ENCODE measurements at regions not wholly inside any gene's neighbourhood (a gene's known extent, or its start where the extent isn't known, plus 50 kb on each side); places are given as distances from the start of the nearest gene placed in this dataset.
A peak's percentile ranks its signal among the peaks of the same experiment; 100 is the strongest.

DNA sequence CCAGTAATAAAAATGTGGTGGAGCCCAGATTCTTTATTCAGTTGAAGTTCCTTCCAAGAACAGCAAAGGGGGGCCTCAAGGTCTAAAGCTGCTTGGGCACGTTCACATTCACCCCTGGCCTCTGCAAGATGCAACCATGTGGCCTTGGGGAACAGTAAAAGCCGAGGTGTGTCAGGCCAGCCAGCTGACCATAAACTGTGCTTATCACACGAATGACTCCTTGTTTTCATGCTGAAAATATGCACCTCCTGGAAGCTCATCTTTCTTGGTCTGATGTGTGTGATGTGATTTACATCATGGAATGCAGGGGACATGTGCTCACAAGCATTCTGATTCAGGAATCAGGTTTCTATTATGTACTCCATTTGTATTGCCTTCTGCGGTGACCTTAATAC, 211.6 kb upstream of the MARCKS start:
- H3K4me3 ChIP-seq (ENCODE audit: low read depth, low read length): no peak overlapping the region
- TF ChIP-seq, protein P1, sequence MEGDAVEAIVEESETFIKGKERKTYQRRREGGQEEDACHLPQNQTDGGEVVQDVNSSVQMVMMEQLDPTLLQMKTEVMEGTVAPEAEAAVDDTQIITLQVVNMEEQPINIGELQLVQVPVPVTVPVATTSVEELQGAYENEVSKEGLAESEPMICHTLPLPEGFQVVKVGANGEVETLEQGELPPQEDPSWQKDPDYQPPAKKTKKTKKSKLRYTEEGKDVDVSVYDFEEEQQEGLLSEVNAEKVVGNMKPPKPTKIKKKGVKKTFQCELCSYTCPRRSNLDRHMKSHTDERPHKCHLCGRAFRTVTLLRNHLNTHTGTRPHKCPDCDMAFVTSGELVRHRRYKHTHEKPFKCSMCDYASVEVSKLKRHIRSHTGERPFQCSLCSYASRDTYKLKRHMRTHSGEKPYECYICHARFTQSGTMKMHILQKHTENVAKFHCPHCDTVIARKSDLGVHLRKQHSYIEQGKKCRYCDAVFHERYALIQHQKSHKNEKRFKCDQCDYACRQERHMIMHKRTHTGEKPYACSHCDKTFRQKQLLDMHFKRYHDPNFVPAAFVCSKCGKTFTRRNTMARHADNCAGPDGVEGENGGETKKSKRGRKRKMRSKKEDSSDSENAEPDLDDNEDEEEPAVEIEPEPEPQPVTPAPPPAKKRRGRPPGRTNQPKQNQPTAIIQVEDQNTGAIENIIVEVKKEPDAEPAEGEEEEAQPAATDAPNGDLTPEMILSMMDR (conservative IDR thresholded peaks at IDR 0.05; ENCODE audit: low read depth, low read length): no peak
- DNase-seq (ENCODE audit: low read depth): peak; percentile 69

DNA sequence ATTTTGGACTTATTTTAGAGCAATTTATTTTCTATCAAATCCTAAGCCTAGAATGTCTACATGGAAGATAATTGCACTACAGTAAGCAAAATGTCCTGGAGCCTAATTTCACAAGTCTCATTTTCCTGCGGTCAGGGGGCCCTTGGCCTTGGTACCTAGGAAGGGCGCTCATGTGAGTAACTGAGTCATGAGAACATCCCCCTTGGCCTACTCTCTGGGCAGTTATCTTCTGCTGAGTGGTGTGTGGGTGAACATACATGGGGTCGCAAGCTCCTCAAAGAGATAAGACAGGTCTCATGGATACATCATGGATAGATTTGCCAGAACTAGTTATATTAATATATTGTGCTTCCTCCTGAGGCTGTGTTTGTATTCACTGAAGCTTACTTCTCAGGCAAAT, 211.2 kb upstream of the MARCKS start:
- TF ChIP-seq, protein P1 (conservative IDR thresholded peaks at IDR 0.05; ENCODE audit: low read depth, low read length): no peak
- DNase-seq (ENCODE audit: low read depth): no peak
- no peak overlapping the region for H3K4me3 ChIP-seq (ENCODE audit: low read depth, low read length)

DNA sequence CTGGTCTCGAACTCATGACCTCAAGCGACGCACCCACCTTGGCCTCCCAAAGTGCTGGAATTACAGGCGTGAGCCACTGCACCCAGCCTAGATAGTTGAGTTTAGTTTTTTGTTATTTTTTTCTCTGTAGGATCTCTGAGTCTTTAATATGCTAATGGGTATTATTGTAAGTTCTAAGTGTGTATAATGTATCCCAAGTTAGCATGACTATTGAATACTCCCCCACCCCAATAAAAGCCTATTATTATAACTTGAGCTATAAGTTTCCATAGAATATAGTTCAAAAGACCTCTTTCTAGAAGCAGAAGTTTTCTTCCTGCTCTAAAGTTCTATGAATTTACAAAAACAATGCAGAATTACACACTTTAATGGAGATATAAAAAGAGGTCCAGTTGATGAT, 210.4 kb upstream of the MARCKS start:
- TF ChIP-seq, protein P1 (conservative IDR thresholded peaks at IDR 0.05; ENCODE audit: low read depth, low read length): no peak

DNA sequence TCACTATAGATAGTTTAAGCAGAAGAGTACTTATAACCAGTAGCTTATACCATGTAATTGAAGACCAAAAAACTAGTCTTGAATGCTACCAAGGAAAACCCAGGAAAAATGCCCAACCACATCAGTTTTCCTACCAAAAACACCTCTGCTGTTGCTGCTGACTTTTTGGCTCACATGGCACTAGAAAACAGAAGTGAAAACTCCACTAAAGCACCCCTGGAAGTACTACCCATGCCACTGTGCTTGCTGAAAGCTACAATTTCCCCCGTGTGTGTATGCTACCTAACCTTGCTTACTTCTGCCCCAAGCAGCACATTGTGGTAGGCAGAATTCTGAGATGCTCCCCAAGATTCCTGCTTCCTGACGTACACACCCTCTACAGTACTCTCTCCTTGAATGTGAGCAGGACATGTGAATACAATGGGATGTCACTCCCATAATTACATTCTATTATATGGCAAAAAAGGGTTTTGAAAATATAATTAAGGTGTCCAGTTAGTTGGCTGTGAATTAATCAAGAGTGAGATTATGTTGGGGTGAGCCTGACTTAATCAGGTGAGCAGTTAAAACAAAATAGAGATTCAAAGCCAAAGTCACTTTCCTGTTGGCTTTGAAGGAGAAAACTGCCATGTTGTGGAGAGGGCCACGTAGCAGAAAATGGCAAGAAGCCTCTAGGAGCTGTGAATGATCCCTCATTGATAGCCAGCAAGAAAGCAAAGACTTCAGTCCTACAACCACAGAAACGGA, 209.8 kb upstream of the MARCKS start:
- TF ChIP-seq, protein P1 (conservative IDR thresholded peaks at IDR 0.05; ENCODE audit: low read depth, low read length): no peak
- DNase-seq (ENCODE audit: low read depth): no peak
- H3K4me3 ChIP-seq (ENCODE audit: low read depth, low read length): no peak overlapping the region

More for the DNA sequence above, 210.4 kb upstream of the MARCKS start:
- no peak for DNase-seq (ENCODE audit: low read depth)
- no peak overlapping the region for H3K4me3 ChIP-seq (ENCODE audit: low read depth, low read length)

DNA sequence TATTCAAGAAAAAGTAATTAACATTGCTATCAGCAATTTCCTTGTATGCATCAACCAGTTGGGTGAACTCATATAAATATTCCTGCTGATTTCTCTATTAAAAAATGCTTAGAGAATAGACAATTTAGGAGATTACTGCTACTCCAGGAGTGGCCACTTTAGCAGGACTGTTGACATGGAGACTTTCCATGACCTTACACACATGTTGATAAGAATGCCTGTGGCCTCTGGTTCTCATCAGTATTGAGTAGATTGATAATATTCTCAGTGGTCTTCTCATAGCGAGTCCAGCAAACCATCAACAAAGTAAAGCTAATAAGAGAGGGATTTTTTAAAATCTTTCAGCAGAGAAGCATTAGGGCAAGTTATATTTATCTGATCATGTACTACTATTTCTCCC, 208.4 kb upstream of the MARCKS start:
- DNase-seq (ENCODE audit: low read depth): no peak
- TF ChIP-seq, protein P1 (conservative IDR thresholded peaks at IDR 0.05; ENCODE audit: low read depth, low read length): no peak
- no peak overlapping the region for H3K4me3 ChIP-seq (ENCODE audit: low read depth, low read length)

DNA sequence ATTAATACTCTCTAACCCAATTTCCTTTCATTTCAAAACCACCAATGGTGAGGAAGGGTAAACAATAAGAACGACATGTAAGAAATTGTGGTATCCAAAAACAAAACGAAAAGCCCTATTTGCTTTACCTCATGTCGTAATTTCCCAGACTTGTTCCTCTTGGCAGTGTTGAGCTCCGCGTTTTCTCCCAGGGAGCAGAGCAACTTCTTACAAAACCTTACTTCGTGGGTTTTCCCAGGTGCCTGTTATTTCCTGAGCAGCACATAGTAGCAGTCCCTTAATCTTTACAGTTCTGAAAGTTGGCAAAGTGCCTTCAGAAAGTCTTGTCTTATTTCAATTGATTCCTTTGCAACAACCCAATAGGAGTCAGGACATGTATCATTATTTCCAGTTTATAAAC, 207.9 kb upstream of the MARCKS start:
- DNase-seq (ENCODE audit: low read depth): no peak
- TF ChIP-seq, protein P1 (conservative IDR thresholded peaks at IDR 0.05; ENCODE audit: low read depth, low read length): no peak
- no peak overlapping the region for H3K4me3 ChIP-seq (ENCODE audit: low read depth, low read length)
